Activated B cell treated with CpG ODN at 0.5 μM for 24 hours (primary cell): ENCODE measurements at regions not wholly inside any gene's neighbourhood (a gene's known extent, or its start where the extent isn't known, plus 50 kb on each side); places are given as distances from the start of the nearest gene placed in this dataset.

Experiments
- ATAC-seq: fragments of 200-7000 bp; cut with Tn5 transposase; one replicate; pipeline ENCODE4 v1.10.0; 2021; ENCODE audit warnings: low read depth, mild to moderate bottlenecking, moderate library complexity
- CTCF ChIA-PET: fragments of 350-600 bp; sonication (Branson Sonifier 250); formaldehyde crosslinking; loops from one replicate; lab custom pipeline; 2021; ENCODE audit warnings: antibody characterized with exemption; lab: Charles Lee
- POLR2A ChIA-PET: fragments of 350-600 bp; sonication (Branson Sonifier 250); formaldehyde crosslinking; loops from one replicate; lab custom pipeline; 2021; ENCODE audit warnings: antibody characterized with exemption; lab: Charles Lee
- DNase-seq: peaks from one replicate; pipeline ENCODE4 v3.0.0; 2022
- H3K27ac Mint-ChIP-seq: one replicate; pipeline ENCODE4 v1.8.0; 2020; ENCODE audit warnings: mixed read lengths
- H3K27me3 Mint-ChIP-seq: one replicate; pipeline ENCODE4 v1.8.0; 2021; ENCODE audit warnings: mixed read lengths
- H3K36me3 Mint-ChIP-seq: one replicate; pipeline ENCODE4 v1.8.0; 2021; ENCODE audit warnings: low read depth, mixed read lengths
- H3K4me1 Mint-ChIP-seq: one replicate; pipeline ENCODE4 v1.8.0; 2021; ENCODE audit warnings: mixed read lengths
- H3K4me3 Mint-ChIP-seq: one replicate; pipeline ENCODE4 v1.8.0; 2020; ENCODE audit warnings: mild to moderate bottlenecking, mixed read lengths
- H3K9me3 Mint-ChIP-seq: one replicate; pipeline ENCODE4 v1.8.0; 2020; ENCODE audit warnings: mixed read lengths
- intact Hi-C: fragments of 100-400 bp; cut with micrococcal nuclease; formaldehyde crosslinking; loops from one replicate; pipeline ENCODE4 v1.15.1; 2024
- TF ChIP-seq, protein P1 (sequence below): fragments of 200-600 bp; IDR thresholded peaks from one replicate; pipeline ENCODE4 v1.8.0; 2022; ENCODE audit warnings: antibody characterized with exemption, mild to moderate bottlenecking

DNA sequence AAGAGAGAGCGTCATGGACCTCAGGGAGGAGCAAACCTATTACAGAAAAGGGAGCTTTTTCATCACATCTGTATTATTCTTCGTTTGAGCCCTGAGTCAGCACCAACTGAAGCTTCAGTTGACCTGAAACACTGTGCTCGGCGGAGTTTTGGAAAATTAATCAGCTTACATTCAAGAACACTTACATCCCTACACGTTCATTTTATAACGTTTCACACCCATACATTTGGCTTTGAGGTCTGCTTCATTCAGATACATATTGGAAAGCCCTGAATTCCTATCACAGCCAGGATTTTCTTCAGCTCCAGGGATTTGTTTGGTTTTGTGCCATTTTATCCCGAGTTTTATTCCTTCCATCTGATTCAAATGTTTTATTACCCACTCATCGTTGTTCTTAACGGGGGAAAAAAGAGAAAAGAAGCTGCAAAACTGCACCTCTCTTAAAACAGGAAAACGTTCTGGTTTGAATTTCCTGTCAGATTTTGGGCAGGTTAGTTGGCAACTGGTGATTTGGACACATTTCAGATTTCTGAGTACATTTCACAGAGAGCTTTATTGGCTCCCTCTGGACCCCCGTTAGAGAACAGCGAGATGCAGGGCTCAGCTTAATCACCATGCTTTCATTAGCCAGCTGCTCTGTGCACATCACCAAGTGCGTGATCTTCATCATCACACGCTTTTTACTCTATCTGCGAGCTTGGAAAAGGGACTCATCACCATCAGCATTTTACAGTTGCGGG lies 88.8 kb downstream of the CDC42EP3 start:
- no peak overlapping the region for H3K4me3 Mint-ChIP-seq
- peaks cover 41% of the 10 kb centered on the region for H3K4me1 Mint-ChIP-seq
- TF ChIP-seq, protein P1, sequence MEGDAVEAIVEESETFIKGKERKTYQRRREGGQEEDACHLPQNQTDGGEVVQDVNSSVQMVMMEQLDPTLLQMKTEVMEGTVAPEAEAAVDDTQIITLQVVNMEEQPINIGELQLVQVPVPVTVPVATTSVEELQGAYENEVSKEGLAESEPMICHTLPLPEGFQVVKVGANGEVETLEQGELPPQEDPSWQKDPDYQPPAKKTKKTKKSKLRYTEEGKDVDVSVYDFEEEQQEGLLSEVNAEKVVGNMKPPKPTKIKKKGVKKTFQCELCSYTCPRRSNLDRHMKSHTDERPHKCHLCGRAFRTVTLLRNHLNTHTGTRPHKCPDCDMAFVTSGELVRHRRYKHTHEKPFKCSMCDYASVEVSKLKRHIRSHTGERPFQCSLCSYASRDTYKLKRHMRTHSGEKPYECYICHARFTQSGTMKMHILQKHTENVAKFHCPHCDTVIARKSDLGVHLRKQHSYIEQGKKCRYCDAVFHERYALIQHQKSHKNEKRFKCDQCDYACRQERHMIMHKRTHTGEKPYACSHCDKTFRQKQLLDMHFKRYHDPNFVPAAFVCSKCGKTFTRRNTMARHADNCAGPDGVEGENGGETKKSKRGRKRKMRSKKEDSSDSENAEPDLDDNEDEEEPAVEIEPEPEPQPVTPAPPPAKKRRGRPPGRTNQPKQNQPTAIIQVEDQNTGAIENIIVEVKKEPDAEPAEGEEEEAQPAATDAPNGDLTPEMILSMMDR: no peak
- ATAC-seq (no peak), DNase-seq (no peak)
- H3K27ac Mint-ChIP-seq: no peak overlapping the region
- H3K27me3 Mint-ChIP-seq: no peaks in the 10 kb centered on the region
- H3K9me3 Mint-ChIP-seq: peaks cover 7% of the 10 kb centered on the region
- intact Hi-C loops: loop anchor here (5.0 kb wide), 1 partner anchor 35 kb away; no protein-coding TSS in a partner anchor
- CTCF ChIA-PET: no interaction called here
- POLR2A ChIA-PET: interaction anchor here (0.5 to 1.4 kb wide), 5 partner anchors 9 to 41 kb away, joined by 3 to 6 read pairs (median 3); no protein-coding TSS in a partner anchor
- H3K36me3 Mint-ChIP-seq: no peaks in the 10 kb centered on the region

DNA sequence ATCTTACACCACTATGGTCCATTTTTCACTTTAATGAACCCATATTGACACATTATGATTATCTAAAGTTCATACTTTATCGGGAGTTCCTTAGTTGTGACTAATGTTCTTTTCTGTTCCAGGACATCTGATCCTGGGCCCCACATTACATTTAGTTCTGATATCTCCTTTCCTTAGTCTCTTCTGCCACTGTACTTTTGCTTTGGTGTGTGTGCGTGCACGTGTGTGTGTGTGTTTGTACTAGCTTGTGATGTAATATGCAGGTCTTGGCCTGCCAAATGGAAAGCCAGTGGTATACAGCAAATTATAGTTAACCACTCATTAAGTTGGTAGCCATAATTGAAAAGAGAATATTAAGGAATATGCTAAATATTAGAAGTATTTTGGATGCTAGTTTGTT lies 88.0 kb downstream of the CDC42EP3 start:
- H3K27me3 Mint-ChIP-seq: no peaks in the 10 kb centered on the region
- TF ChIP-seq, protein P1: no peak
- no peak overlapping the region for H3K4me3 Mint-ChIP-seq
- no peak overlapping the region for H3K27ac Mint-ChIP-seq
- peaks cover 7% of the 10 kb centered on the region for H3K9me3 Mint-ChIP-seq
- peaks cover 42% of the 10 kb centered on the region for H3K4me1 Mint-ChIP-seq
- POLR2A ChIA-PET: interaction anchor here (1.3 kb wide), 1 partner anchor 41 kb away, joined by 3 read pairs; no protein-coding TSS in a partner anchor
- intact Hi-C loops: loop anchor here (5.0 kb wide), 1 partner anchor 36 kb away; no protein-coding TSS in a partner anchor
- no peak for ATAC-seq
- no peak for DNase-seq
- CTCF ChIA-PET: no interaction called here
- no peaks in the 10 kb centered on the region for H3K36me3 Mint-ChIP-seq

DNA sequence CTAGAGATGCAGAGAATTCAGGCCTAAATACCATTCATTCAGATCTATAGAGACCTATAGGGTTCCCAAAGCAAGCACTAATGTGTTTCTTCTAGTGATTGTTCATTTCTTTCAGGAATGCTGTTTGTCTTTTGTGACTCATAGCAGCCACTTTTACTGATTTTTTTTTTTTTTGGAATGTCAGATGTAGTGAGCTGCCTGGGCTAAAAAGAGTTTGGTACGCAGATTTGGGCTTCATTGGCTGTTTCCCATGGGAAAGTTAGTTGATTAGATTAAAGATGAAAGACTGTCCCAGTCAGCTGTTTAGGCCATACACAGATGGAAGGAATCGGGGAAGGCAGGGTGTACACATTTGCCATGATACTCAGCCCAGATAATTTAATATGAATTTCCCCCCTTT lies 87.6 kb downstream of the CDC42EP3 start:
- Mint-ChIP-seq H3K36me3 (no peaks in the 10 kb centered on the region), H3K9me3 (peaks cover 7% of the 10 kb centered on the region), H3K4me1 (peaks cover 46% of the 10 kb centered on the region), H3K27me3 (no peaks in the 10 kb centered on the region), H3K27ac (no peak overlapping the region), H3K4me3 (no peak overlapping the region)
- ChIA-PET POLR2A (no interaction called here), CTCF (no interaction called here)
- TF ChIP-seq, protein P1: no peak
- ATAC-seq (no peak), DNase-seq (no peak)
- intact Hi-C loops: loop anchor here (5.0 kb wide), 1 partner anchor 37 kb away; no protein-coding TSS in a partner anchor

DNA sequence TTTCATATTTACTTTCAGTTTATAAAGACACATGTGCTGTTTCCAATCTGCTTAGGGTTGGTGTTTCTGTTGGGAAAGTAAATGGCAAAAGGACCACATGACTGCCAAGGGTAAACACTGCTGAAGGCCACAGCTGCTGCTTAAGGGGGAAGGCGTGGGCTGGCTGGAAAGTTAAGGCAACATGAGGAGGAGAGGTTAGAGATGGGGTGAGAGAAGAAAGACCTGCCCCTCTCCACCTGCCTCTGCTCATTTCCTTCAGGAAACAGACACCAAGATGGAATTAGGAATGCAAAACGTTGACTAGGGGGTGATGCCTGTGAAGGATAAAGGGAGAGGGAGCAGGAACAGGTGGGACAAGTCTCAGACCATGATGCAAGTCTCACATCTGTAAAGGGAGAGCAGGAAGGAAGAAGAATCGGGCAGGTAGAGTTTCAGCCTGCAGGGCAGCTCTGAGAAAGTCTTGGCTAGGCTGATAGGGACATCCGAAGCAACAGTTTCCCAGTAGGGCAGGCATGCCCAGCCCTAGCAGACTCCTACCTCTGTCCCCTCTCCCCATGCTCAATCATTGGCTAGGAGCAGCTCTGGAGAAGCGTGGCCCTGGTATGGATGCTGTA lies 86.0 kb downstream of the CDC42EP3 start:
- ChIA-PET CTCF (no interaction called here), POLR2A (interaction anchor here (1.1 kb wide), 1 partner anchor 60 kb away, joined by 4 read pairs; no protein-coding TSS in a partner anchor)
- Mint-ChIP-seq H3K27ac (peak overlapping the region; percentile 32), H3K9me3 (no peaks in the 10 kb centered on the region), H3K36me3 (no peaks in the 10 kb centered on the region), H3K27me3 (no peaks in the 10 kb centered on the region), H3K4me3 (peak overlapping the region; percentile 54), H3K4me1 (peaks cover 56% of the 10 kb centered on the region)
- TF ChIP-seq, protein P1: no peak
- intact Hi-C loops: loop anchor here (5.0 kb wide), 1 partner anchor 37 kb away; no protein-coding TSS in a partner anchor
- DNase-seq (no peak), ATAC-seq (no peak)
